ENCODE measurements at regions not wholly inside any gene's neighbourhood (a gene's known extent, or its start where the extent isn't known, plus 50 kb on each side); places are given as distances from the start of the nearest gene placed in this dataset.
"Not testable (repeated sequence)": the region's sequence is repeated elsewhere in the genome, so short reads cannot be mapped to it uniquely, and the experiment has no call there.

- DNase-seq: no peak
Observed at GRCh38 chr12:124130691-124131591, 157.9 kb downstream of the ZNF664 start.

- DNase-seq: no peak
Observed at GRCh38 chr12:124131659-124132058, 158.6 kb downstream of the ZNF664 start.

GRCh38 chr12:124132530-124132929 is 159.5 kb downstream of the ZNF664 start:
- no peak for DNase-seq

DNA sequence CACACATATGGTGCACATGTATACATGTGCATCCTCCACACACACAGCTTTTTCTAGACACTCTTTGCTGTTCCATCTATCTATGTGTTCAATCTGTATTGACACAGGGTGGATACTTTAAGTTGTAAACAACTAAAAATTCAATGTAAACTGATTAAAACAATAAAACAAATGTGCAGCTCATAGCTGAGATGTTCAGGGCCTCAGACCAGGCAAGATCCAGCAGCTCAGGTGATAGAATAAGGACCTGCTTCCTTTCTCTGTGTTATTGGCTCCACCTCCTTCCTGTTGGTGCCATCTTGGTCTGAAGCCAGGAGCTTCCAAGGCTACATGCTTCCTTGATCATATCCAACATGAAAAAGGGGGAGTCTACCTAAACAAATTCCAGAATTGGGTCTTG is 158.1 kb upstream of the RFLNA start:
- DNase-seq: no peak

DNA sequence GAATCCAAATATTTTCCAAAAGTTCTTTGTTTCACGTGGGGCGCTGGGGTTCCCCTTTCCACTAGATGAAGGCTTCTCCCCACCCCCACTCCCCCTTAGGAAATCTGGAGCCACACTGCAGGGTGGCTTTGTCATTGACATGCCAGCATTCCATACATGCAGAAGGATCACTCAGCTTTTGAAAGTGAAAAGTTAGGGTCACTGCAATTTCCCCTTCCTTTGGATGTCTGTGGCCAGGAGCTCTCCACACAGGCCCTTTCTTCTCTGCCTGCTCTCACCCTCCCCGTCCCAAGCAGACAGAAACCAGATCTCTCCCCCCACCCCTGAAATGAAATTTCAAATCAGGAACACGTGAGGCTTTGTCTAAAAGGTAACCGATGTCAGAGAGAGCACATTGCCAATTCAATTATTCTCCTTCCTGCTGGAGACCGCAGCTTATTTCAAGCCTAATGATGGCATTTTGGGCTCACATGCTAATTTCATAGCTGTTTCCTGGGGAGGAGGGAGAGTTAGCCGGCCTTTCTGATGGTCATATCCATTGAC is 153.9 kb upstream of the RFLNA start:
- DNase-seq: no peak

DNA sequence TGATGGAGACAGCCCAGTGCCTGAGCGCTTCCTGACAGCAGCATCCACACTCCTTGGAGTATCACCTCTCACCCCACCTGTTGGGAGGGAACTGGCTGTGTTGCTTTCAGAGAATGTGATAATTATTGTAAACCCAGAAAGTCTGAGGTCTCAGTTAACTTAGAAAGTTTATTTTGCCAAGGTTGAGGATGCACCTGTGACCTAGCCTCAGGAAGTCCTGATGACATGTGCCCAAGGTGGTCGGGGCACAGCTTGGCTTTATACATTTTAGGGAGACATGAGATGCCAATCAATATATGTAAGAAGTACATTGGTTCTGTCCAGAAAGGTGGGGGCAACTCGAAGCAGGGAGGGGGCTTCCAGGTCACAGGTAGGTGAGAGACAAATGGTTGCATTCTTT is 153.3 kb upstream of the RFLNA start:
- DNase-seq: not testable (repeated sequence)

DNA sequence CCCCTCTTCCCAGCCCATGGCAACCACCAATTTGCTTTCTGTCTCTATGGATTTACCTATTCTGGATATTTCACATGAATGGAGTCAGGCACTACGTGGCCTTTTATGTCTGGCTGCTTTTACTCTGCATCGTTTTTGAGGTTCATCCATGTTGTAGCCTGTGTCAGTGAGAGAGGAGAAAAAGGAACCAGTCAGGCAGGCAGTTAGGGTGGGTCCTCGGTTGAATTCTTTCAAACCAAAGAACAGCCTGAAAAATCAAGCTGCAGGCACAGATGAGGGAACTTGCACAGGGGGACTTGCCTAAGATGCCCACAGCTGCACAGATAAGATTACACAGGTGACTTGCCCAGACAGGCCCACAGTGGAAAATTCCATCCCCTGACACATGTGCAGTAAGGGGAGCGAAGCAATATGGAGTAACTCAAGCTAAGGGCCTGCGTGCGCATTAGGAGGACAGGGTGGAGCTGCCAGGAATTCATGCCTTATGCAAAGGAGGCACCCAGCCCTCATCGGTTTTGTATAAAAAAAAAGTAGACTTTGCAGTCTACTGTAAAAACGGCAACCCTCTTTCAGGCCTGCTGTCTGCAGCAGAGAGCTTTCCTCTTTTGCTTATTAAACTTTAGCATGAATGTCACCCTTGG is 152.4 kb upstream of the RFLNA start:
- no peak for DNase-seq

GRCh38 chr12:124143726-124144125 is 151.2 kb upstream of the RFLNA start:
- DNase-seq: no peak

- no peak for DNase-seq
Observed at GRCh38 chr12:124144531-124145194, 150.2 kb upstream of the RFLNA start.

- no peak for DNase-seq
Observed at GRCh38 chr12:124147027-124147426, 147.9 kb upstream of the RFLNA start.

DNA sequence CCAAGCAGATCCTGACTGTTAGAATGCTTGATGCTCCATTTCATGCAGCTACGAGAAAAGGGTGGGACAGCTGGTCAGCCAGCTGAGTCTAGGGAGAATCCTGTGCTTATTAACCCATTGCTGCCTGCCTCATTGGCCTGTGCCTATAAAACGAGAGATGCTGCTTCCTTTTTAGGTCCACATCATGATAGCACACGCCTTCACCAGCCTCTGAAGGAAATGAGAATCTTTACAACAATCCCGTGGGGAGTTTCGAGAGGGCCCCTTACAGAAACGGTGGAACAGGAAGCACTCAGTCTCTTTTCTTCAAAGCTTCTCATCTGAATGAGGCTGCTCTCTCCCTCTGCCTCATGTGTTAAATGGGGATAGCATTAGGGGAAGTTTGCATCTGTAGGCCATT is 147.3 kb upstream of the RFLNA start:
- no peak for DNase-seq

DNA sequence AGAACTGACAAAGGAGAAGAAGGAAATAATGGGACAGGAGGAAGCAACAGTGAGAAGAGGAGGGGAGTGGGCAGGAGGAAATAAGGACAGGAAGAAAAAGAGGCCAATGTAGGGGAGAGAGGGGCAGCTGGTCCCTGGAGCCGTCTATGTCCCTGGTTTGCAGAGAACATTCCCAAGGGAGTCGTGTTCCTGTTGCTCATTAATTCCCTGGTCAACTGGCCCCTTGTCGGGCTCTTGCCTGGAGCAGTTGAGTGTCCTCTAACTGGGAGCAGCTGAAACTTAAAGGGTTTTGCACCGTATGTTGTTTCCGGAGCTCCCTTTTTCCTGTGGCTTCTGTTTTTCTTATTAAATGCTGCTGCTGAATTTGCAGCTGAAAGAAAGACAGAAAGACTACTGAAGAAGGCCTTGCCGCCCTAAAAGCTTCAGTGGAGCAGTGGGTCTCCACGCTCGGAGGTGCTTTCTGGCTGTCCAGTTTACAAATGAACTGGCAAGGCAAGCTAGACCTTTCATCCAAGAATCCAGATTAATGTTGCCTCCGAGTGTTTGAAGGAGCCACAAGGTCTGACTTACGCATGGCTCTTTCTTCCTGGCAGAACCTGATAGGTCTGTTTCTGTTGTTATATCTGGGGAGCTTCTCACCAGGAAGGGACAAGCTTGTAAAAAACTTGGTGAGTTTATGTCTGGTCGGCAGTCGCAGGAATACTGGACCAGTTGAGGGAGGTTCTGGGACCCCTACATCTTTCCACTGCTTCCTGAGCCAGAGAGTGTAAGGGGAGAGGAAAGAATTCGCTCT is 146.2 kb upstream of the RFLNA start:
- no peak for DNase-seq

DNA sequence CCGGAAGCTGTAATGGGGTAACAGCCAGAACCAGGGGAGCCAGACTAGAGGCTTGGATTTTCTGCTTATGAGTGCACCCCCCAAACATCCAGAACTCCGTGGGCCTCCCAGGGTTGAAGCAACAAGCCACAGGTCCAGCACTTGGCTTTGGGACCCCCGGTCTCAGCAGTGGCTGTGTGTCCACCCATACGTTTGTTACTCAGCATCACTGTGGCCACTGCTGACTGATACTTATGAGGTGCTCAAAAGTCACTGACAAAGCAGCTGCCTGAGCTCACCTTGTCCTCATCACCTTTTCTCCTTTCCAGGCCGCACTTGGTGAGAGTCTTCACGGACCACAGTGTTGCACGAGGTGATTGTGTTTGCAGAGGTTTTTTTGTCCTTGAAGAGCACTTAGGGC is 145.6 kb upstream of the RFLNA start:
- DNase-seq: no peak

DNA sequence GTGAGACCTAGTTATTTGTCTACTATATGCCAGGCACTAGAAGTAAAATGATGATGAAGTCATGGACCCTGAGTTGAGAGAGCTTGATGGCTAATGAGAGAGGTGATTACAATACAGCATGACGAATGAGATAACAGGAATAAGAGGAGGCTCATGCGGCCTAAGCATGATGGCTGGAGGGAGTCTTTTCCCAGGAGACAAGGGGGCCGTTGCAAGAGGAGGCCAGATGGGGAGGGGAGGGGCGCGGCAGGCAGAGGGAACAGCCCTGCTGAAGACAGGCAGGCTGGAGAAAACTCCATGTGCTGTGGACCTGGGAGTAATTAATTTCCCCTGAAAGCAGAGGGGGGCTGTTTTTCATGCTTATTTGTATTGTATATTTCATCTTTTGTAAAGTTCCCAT is 144.7 kb upstream of the RFLNA start:
- no peak for DNase-seq

- no peak for DNase-seq
Observed at GRCh38 chr12:124151583-124151982, 143.3 kb upstream of the RFLNA start.

GRCh38 chr12:124152731-124153130 is 142.2 kb upstream of the RFLNA start:
- DNase-seq: no peak

GRCh38 chr12:124153392-124153791 is 141.5 kb upstream of the RFLNA start:
- DNase-seq: no peak

DNA sequence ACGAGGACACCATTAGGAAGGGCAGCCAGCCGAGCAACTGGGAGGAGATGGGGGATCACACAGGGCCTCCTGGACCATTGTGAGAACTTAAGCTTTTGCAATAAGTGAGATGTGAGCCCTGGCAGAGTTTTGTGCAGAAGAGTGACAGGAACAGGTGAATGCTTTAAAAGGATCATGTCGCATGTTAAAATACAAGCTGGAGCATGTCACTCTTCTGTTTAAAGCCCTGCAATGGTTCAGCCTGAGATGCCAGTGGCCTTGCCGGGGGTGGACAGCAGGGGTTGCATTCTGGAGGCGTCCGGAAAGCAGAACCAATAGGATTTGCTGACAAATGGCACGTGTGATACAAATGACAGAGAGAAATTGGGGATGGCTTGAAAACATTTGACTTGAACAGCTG is 137.5 kb upstream of the RFLNA start:
- DNase-seq: no peak

- no peak for DNase-seq
Observed at GRCh38 chr12:124159655-124160054, 135.2 kb upstream of the RFLNA start.

GRCh38 chr12:124160097-124160756 is 134.7 kb upstream of the RFLNA start:
- no peak for DNase-seq

DNA sequence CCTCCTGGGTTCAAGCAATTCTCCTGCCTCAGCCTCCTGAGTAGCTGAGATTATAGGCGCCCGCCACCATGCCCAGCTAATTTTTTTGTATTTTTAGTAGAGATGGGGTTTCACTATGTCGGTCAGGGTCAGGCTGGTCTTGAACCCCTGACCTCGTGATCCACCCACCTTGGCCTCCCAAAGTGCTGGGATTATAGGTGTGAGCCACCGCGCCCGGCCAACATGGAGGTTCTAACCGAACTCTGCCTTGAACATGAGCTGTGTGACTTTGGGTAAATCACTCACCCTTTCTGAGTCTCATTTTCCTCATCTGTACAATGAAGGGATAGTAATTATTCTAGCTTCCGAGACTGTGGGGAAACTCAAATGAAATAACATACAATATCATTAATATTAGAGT is 133.5 kb upstream of the RFLNA start:
- not testable (repeated sequence) for DNase-seq
